Endodermal cell (in vitro differentiated cells): ENCODE measurements at regions not wholly inside any gene's neighbourhood (a gene's known extent, or its start where the extent isn't known, plus 50 kb on each side); places are given as distances from the start of the nearest gene placed in this dataset.

Experiments used
- DNase-seq: peaks from one replicate; pipeline ENCODE4 v3.0.0-alpha.2; 2017
- H3K27ac ChIP-seq: 2 replicates; pipeline ENCODE4 v1.5.1; 2013; ENCODE audit warnings: mild to moderate bottlenecking, low read depth, low read length, moderate library complexity
- H3K27me3 ChIP-seq: 2 replicates; pipeline ENCODE4 v1.6.1; 2013; ENCODE audit warnings: mild to moderate bottlenecking, low read length, moderate library complexity; ENCODE audit not compliant: insufficient read depth, control insufficient read depth, poor library complexity, severe bottlenecking
- H3K36me3 ChIP-seq: 2 replicates; pipeline ENCODE4 v1.7.0; 2013; ENCODE audit warnings: mild to moderate bottlenecking, low read length, moderate library complexity; ENCODE audit not compliant: control insufficient read depth, insufficient read depth
- H3K4me1 ChIP-seq: one replicate; pipeline ENCODE4 v1.7.0; 2013; ENCODE audit warnings: low read length; ENCODE audit not compliant: control insufficient read depth, insufficient read depth
- H3K4me3 ChIP-seq: 2 replicates; pipeline ENCODE4 v1.5.1; 2013; ENCODE audit warnings: mild to moderate bottlenecking, low read length, moderate library complexity
- H3K9ac ChIP-seq: 2 replicates; pipeline ENCODE4 v1.6.1; 2013; ENCODE audit warnings: mild to moderate bottlenecking, low read length, moderate library complexity; ENCODE audit not compliant: poor library complexity, severe bottlenecking; ENCODE audit errors: extremely low read depth
- H3K9me3 ChIP-seq: 2 replicates; pipeline ENCODE4 v1.6.1; 2013; ENCODE audit warnings: mild to moderate bottlenecking, low read length, moderate library complexity; ENCODE audit not compliant: control insufficient read depth
- H3K27ac Mint-ChIP-seq: 2 replicates; pipeline ENCODE4 v1.8.0; 2020; ENCODE audit warnings: mixed read lengths
- H3K27me3 Mint-ChIP-seq: 2 replicates; pipeline ENCODE4 v1.8.0; 2021; ENCODE audit warnings: mild to moderate bottlenecking, mixed read lengths; ENCODE audit not compliant: insufficient read depth
- H3K36me3 Mint-ChIP-seq: 2 replicates; pipeline ENCODE4 v1.8.0; 2020; ENCODE audit warnings: low read depth, mixed read lengths
- H3K4me1 Mint-ChIP-seq: 2 replicates; pipeline ENCODE4 v1.8.0; 2020; ENCODE audit warnings: mixed read lengths
- H3K4me3 Mint-ChIP-seq: 2 replicates; pipeline ENCODE4 v1.8.0; 2020; ENCODE audit warnings: mild to moderate bottlenecking, moderate library complexity, mixed read lengths
- H3K9me3 Mint-ChIP-seq: 2 replicates; pipeline ENCODE4 v1.8.0; 2020; ENCODE audit warnings: mild to moderate bottlenecking, mixed read lengths
- CTCF ChIP-seq: fragments of 200-600 bp; sonication (generic); conservative IDR thresholded peaks from 2 replicates; pipeline ENCODE4 v1.5.0; 2021; ENCODE audit warnings: antibody characterized with exemption, mild to moderate bottlenecking
- WGBS, 2 experiments: methylation state at CpG; one replicate each; pipeline versions ENCODE4 v1.1.5 to v1.1.7; 2013; ENCODE audit warnings: missing lambda C conversion rate in 2 of 2, mixed read lengths in 1 of 2; ENCODE audit not compliant: insufficient coverage in 1 of 2, insufficient read length in 1 of 2; 5-methylcytosine and 5-hydroxymethylcytosine counted together

GRCh38 chr7:155862123-155862892 is 50.0 kb upstream of the SHH start:
- Histone ChIP-seq H3K9ac (no peak overlapping the region), H3K9me3 (no peaks in the 10 kb centered on the region), H3K4me3 (no peak overlapping the region), H3K27ac (no peak overlapping the region), H3K4me1 (peaks cover 4% of the 10 kb centered on the region), H3K36me3 (no peaks in the 10 kb centered on the region), H3K27me3 (no peaks in the 10 kb centered on the region)
- peaks cover 9% of the 10 kb centered on the region for H3K4me1 Mint-ChIP-seq
- no peak overlapping the region for H3K4me3 Mint-ChIP-seq
- WGBS, 2 experiments = 84 to 90% methylated on average over 11 to 12 of the region's 12 CpGs
- H3K36me3 Mint-ChIP-seq = no peaks in the 10 kb centered on the region
- H3K27ac Mint-ChIP-seq = no peak overlapping the region
- peak; percentile 78 for TF ChIP-seq CTCF
- DNase-seq = peak; percentile 65
- H3K27me3 Mint-ChIP-seq = peaks cover 4% of the 10 kb centered on the region
- H3K9me3 Mint-ChIP-seq = no peaks in the 10 kb centered on the region
